NCI-H2107 (cell line): ENCODE measurements at regions not wholly inside any gene's neighbourhood (a gene's known extent, or its start where the extent isn't known, plus 50 kb on each side); places are given as distances from the start of the nearest gene placed in this dataset.

ENCODE experiments used
- DNase-seq: peaks from one replicate; lab custom pipeline; 2025; lab: John Stamatoyannopoulos, UW

GRCh38 chr16:25311950-25312349 lies 54.3 kb upstream of the ZKSCAN2 start:
- no peak for DNase-seq

- DNase-seq = no peak
Observed at GRCh38 chr16:25311039-25311438, 53.4 kb upstream of the ZKSCAN2 start.
